Stimulated activated CD4-positive, alpha-beta T cell treated with anti-CD3 and anti-CD28 coated beads, Interleukin-1b, Interleukin-23, amount 100 ng/mL, for 1 hour (primary cell): ENCODE measurements at regions not wholly inside any gene's neighbourhood (a gene's known extent, or its start where the extent isn't known, plus 50 kb on each side); places are given as distances from the start of the nearest gene placed in this dataset.
"Not testable (repeated sequence)": the region's sequence is repeated elsewhere in the genome, so short reads cannot be mapped to it uniquely, and the experiment has no call there.

Experiments
- DNase-seq, 2 donors: peaks; one replicate each; pipeline ENCODE4 v3.0.0-alpha.2; 2020; ENCODE audit warnings: low read depth in 2 of 2

DNA sequence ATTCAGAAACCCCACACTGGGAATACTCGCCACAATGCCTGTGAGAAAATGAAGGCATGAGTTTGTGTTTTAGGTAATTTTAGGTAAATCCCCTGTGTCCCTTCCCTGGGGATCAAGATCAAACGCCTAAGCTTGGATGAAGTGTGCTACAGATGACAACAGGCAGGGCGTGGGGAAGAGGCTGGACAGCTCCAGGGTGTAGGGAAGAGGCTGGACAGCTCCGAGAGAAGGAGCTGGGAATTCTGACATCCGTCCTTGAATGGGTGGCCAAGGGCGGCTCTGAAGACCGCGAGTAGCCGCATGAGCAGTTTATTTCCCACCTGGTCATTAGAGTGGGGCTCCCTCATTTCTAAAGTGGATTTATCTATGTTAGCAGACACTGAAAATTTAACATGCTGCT is 109.7 kb downstream of the RAMP3 start:
- no peak for DNase-seq

DNA sequence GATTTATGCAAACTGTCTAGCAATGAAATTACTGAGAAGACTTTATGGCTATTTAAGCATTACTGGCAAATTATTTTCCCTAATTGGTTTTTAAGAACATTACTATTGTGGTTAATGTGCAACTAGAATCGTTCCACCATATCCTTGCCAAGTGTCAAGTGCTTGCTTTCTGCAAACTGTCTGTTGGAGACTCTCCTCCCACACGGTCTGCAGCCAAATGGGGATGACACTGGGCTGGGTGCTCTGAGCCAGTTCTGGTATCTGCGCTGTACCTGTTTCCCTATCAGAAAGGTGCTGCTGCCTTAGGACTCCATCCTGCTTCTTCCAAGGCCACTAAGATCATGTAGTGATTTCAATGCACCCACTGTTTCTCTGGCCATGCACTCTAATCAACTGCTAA is 110.4 kb downstream of the RAMP3 start:
- DNase-seq: no peak

DNA sequence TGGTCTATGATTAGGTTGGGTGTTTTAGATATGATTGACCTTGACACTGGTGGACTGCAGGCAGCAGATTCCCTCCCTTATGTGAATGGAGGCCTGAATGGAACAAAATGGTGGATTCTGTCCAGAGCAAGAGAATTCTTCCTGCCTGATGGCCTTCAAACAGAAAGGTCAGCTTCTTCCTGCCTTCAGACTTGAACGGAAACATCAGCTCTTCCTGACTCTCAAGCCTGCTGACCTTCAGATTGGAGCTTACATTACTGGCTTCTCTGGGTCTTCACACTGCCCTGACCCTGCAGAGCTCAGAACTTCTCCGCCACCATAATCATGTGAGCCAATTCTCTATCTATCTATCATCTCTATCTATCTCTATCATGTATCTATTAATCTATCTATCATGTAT is 111.6 kb downstream of the RAMP3 start:
- DNase-seq: no peak

DNA sequence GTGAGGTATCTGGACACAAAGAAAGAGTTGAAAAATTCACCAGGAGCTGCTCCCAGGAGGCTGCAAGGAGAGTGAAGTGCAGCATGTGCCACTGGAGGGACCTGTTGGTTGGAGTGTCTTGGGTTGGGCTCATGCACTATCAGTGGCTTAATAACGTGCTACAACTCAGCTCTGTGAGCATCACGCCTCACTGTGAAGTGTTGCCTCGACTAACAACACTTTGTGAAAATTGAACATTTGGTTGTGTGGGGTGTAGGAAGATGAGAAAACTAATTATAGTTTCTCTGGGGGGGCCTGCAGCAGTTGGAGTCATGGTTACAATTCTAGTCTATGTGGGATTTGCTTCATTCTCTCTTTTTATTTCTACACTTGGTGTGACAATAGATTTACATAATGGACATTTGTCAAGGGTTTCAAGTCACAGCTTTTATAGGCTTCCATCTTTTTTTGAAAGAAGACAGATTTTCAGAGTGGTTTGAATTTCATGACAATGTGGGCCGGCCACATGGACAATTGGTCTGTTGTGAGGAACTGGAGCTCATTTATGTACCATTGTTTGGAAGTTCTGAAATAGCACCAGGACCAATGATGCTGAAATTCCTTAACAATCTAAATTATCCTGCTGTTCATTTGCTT is 121.3 kb downstream of the RAMP3 start:
- DNase-seq: no peak

DNA sequence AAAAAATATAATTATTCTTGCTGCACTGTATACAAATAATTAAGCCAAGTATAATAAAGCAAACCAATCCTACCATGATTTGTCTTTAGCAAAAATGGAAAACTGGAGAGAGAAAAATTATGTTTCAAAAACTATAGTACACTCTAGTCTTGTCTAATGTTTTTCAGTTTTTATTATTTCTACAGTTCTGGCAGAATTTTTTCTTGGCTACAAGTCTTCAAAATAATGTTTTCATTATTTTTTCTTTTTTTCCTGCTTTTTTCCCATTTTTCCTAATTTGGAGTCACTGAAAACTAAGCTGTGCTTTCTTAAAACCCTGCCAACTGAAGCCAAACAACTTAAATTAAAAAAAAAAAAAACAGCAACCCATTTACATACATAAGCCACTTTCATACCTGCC is 132.0 kb downstream of the RAMP3 start:
- DNase-seq: not testable (repeated sequence)

DNA sequence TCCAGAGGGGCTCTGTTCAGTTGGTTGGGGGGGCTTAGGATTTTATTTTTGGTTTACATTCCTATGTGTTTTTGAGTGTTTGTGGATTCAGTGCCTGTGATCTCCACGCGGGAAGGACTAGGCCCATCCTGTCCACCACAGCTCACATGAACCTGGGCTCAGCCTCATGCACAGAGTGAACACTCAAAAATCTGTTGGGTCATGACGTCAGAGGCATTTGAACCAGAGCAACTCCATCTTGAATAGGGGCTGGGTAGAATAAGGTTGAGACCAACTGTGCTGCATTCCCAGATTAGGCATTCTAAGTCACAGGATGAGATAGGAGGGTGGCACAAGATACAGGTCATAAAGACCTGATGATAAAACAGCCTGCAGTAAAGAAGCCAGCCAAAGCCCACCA is 133.3 kb downstream of the RAMP3 start:
- DNase-seq: no peak

DNA sequence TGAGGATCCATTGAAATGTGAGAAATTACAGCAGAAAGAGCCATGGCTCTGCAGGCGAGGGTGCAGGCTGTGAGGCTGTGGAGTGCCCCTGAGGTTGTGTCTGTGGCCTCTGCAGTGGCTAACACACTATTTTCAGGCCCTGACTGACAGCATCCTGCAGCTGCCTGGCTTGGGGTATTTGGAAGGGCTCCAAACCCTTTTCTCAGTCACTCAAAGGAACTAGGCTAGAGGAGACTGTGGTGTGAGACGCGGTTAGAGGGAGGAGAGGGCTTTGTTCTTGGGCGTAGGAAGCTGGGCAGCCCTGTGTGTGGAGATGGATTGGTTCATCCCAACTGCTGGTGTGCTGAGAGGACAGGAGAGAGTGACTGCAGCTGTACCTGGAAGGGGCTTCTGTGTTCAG is 134.9 kb downstream of the RAMP3 start:
- DNase-seq: no peak

DNA sequence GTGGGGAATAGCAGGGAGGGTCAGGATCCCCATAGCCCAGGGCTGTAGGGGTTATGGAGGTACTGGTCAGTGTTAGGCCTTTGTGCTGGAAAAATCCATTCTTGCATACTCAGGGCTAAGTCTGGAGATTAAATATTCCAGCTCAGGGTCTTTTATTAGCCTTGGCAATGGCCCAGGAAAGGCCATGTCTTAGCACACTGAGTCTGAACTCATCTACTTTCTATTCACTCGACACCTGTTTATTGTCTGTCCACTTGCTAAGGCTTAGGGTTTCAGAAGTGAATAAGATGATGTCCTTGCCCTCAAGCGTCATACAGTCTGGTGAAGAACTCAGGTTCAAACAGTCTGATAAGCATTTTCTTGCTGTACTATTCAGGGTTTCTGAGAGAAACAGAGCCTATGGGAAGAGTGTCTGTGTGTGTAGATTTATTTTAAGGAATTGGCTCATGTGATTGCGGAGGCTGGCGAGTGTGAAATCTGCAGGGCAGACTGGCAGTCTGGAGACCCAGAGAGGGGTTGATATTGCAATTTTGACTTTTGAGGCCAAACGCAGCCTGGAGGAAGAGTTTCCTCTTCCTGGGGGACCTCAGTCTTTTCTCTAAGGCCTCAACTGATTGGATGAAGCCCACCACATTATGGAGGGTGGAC is 135.8 kb downstream of the RAMP3 start:
- DNase-seq: no peak

DNA sequence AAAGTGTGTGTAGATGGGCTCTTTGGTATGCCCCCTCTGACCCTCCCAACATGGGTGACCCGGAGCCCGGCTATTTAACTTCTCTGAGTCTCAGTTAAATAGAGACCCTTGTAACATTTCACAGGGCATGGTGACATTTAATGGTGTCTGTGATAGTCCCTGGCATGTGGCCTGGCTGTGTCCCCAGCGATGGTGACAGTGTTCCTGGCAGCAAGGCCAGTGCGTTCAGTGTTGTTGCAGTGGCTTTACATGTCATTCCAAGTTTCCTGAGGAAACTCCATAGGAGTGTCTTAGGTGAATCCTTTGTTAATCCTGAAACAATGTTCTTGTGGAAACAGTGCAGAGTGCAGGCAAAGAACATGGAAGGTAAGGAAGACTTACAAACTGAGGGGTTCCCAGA is 137.0 kb downstream of the RAMP3 start:
- no peak for DNase-seq

DNA sequence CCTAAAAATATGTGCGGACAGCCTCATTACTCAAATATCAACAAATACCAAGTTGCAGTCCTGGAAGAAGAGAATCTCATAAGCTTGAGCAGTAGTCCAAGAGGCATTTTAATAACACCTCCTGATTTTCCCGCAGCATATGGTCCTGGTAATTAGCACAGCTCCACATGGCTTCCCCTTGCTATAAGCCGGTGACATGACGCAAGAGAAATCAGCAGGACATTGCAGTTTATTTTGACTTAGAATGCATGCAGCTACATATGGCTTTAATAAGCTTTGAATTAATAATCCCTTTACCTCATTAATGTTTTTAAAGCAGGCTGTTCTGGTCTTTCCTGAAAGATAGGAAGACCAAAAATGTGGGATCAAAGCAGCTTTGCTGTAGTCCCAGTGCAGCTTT is 137.6 kb downstream of the RAMP3 start:
- no peak for DNase-seq

DNA sequence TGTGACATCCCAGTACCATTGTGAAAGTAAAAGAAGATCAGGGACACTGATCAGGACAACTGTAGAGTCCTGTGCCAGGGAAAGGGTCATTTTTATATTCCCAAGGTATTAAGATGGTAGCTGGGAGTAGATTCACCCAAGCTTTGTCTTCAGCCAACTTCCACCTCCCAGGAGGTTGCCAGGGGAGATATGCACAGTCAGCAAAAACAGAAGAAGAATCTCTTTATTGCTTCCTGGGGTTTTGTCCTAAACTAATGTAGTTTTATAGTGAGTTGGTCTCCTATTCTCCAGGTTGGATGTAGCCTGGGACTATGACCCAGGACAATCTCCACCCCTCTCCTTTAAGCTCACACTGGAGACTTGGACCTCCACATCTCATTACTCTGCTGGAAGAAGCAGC is 139.2 kb downstream of the RAMP3 start:
- no peak for DNase-seq

DNA sequence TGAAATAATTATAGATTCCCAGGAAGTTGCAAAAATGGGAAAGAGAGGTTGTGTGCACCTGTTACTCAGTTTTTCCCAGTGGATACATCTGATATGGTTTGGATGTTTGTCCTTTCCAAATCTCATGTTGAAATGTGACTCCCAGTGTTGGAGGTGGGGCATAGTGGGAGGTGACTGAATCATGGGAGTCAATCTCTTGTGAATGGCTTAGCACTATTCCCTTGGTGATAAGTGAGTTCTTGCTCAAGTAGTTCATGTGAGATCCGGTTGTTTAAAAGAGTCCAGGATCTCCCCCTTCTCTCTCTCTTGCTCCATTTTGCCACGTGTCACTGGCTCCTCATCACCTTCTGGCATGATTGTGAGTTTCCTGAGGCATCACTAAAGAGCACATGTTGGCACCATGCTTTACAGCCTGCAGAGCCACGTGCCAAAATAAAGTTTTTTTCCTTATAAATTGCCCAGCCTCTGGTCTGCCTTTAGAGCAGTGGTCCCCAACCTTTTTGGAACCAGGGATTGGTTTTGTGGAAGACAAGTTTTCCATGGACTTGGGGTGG is 149.2 kb downstream of the RAMP3 start:
- DNase-seq: no peak

DNA sequence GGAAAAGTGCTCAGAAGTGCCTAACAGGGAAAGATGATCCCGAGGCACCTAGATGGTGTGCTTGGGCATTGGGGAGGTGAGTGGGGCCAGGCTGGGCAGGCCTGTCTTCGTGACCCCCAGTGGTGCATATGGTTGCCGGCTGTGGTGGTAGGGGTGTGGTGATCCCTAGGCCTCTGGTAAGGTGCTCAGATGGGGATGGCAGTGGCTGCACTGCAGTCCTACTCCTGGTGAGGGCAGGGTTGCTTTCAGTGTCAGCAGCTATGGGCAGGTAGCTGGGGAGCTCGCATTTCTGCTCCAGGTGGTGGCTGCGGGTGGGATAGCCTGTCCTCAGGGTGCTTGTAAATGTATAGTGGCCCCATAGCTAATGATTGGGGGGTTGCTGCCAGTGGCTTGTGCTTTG is 154.0 kb downstream of the RAMP3 start:
- DNase-seq: no peak

DNA sequence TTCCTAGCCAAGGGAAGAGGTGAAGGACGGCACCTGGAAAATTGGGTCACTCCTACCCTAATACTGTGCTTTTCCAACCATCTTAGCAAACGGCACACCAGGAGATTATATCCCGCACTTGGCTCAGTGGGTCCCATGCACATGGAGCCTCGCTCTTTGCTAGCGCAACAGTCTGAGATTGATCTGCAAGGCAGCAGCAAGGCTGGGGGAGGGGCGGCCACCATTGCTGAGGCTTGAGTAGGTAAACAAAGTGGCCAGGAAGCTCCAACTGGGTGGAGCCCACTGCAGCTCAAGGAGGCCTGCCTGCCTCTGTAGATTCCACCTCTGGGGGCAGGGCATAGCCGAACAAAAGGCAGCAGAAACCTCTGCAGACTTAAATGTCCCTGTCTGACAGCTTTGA is 157.9 kb downstream of the RAMP3 start:
- not testable (repeated sequence) for DNase-seq

DNA sequence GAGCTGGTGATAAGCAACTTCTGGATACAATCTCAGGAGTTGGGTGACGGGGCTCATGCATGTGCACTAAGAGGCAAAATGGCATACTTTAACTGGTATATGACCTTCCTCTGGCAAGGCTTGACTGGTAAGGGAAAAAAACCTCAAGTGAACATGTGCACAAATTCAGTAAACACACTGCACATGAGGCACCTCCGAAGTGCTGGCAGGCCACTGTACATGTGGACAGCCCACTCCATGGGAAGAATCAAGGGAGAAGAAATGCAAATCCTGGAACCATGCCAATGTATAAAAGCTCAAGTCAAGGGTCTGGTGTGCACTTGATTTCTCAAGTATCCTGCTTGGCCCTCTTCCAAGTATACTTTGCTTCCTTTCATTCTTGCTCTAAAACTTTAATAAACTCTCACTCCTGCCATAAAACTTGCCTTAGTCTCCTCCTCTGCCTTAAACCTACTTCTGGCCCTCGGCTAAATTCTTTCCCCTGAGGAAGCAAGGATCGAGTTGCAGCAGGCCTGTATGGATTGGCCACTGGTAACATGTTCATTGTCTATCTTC is 167.2 kb downstream of the RAMP3 start:
- no peak for DNase-seq

DNA sequence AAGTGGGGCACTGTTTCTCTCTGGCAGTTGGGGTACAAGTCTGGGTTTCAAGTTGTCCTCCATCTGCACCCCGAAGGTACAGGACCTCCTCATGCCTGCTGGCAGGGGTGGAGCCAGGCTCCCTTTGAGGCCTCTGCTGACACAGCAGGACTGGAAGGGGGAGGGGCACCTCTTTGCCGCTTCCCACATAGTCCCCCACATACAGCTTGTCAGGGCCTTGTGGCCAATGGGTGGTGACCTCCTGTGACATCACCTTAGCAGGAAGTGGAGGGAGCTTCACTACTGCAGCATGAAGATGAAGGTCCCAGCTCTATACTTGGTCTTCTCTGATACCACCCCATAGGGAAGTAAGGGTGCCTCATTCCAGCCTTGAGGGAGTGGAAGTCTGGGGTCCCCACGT is 167.8 kb downstream of the RAMP3 start:
- no peak for DNase-seq

DNA sequence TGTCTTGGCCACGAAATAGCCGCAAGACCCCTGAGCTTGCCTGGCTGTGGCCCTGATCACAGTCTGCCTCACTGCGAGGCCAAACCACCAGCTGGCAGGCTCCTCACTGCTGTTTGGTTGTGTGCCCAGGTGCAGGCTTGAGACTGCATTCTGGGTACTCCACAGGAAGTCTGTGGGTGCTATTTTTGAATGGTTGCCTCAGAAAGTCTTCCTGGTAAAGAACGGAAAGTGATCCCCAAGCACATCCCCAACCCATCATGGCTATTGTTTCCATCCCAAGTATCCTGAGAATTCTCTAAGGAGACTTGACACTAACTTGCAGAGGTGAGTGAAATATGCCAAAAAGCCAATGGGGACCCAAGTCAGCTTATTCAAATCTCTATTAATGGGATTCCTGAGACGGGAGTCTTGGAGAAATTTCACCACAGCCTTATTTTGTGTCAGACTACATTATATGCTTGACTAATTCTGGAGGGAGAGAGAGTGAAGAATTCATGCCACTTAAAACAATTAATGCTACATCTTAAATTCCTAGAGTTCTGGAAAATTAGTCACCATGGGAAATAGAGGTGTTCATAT is 170.9 kb downstream of the RAMP3 start:
- no peak for DNase-seq

DNA sequence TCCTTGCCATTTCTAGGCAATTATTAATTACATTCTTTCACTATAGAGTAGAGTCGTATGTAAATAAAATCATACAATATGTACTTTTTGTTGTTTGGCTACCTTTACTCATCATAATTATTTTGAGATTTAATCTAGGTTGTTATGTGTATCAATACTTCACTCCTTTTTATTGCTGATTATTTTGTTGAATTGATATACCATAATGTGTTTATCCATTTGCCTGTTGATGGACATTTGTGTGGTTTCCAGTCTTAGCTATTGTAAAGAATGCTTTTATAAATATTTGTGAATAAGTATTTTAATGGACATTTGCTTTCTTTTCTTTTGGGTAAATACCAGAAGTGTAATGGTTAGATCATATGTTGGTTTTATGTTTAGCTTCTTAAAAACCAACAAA is 174.0 kb downstream of the RAMP3 start:
- no peak for DNase-seq

DNA sequence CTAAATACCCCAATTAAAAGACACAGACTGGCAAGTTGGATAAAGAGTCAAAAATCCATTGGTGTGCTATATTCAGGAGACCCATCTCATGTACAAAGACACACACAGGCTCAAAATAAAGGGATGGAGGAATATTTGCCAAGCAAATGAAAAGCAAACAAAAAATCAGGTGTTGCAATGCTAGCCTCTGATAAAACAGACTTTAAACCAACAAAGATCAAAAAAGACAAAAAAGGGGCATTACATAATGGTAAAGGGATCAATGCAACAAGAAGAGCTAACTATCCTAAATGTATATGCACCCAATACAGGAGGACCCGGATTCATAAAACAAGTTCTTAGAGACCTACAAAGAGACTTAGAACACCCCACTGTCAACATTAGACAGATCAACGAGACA is 177.4 kb downstream of the RAMP3 start:
- DNase-seq: not testable (repeated sequence)

DNA sequence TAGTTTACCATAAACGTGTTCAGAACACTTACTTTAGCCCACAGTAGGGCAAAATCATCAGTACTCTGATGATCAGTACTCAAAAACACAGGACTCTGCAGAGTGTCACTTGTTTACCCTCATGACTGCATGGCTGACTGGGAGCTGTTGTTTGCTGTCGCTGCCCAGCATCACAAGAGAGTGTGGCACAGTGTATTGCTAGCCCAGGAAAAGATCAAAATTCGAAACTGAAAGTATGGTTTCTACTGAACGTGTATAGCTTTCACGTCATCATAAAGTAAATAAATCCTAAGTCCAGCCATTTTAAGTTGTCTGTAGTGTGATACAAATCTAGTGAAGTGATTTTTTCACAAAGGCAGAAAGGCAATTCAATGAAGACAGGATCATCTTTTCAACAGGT is 184.6 kb downstream of the RAMP3 start:
- no peak for DNase-seq

DNA sequence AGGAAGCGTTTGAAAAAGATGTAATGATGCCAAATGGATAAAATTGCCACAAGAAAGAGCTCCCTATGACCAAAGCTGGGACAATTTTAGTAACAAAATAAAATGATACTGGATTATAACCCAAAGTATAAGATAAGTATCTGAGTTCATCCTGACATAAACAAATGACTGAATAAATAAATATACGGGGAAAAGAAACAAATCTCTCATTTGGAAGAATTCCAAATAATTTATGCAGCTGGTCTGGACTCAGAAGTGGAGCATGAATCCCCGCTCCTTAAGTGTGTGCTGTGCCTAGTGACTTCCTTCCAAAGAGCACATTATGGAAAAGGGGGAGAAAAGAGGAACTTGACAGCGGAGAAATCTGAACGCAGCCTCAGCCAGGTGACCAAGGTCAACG is 186.2 kb downstream of the RAMP3 start:
- DNase-seq: no peak

DNA sequence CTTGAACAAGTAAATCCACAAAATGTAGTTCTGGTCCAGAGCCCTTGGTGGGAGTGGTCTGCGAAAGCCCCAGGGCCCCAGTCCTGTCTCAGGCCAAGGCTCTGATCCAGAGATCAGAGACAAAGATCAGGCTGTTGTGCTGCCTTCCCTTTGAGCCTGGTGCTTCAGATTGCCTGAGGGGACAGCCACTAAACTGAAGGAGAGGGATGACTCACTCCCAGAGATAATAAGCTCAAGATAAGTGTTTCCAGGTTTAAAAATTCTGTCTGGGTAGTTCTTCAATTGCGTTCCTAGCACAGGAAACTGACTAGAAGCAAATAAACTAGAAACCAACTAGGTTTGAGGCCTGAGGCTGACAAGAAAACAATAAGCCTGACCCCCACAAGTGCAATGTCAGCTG is 190.2 kb downstream of the RAMP3 start:
- DNase-seq: no peak

DNA sequence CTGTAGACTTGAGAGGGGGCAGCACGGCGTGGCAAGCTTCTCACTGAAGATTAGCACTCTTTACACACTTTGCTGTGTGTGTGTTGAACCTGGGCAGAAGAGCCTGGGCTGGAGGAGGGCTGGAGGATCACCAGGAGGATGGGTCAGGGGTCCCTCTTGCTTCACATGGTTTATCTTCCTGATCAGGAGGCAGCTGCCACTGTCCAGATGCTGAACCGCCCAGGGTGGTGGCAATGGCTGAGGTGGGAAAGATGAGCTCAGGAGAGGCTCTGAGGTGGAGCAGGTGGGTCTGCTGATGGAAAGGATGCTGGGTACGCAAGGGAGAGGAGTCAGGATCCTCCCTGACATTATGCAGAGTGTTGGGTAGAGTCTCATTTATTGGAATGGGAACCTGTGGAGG is 191.5 kb downstream of the RAMP3 start:
- DNase-seq: no peak
